ENCODE measurements at regions not wholly inside any gene's neighbourhood (a gene's known extent, or its start where the extent isn't known, plus 50 kb on each side); places are given as distances from the start of the nearest gene placed in this dataset.

DNA sequence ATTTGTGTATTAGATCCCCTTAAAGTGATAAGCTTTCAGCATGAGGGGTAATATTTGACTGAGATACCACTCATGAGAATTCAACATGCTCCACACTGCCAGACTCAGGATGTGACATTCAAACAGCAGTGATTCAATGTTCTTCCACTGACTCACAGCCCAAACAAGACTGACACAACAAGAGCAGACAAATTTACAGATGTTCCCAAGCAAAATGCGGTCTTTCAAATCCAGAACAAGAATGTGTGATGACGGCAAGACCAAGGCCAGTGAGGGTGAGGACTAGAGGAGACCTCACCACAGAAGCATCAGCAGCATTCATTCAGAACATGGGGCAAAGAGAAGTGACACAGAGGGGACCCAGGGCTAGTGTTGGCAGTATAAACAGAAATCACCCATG lies 99.3 kb upstream of the GRIA3 start:
- DNase-seq (no peak), ATAC-seq (peak in 1 of 4 donors; percentile 17)
- TF ChIP-seq POLR2A (IDR thresholded peaks at IDR 0.05) = no peak
- no peak for TF ChIP-seq CTCF (IDR thresholded peaks at IDR 0.05)
- no peaks in the 10 kb centered on the region for H3K9me3 ChIP-seq
- no peaks in the 10 kb centered on the region for H3K36me3 ChIP-seq
- peaks cover 0 to 26% (median 5%) of the 10 kb centered on the region in 4 donors for H3K4me1 ChIP-seq
- WGBS (ENCODE audit: insufficient coverage, low coverage, low lambda C conversion rate, missing lambda C conversion rate) = 73% methylated on average over 2 of the region's 2 CpGs
- no peak overlapping the region for H3K27ac ChIP-seq
- H3K27me3 ChIP-seq = no peaks in the 10 kb centered on the region
- intact Hi-C loops (cut with DNase I) = no loop called here
- H3K4me3 ChIP-seq = no peak overlapping the region

DNA sequence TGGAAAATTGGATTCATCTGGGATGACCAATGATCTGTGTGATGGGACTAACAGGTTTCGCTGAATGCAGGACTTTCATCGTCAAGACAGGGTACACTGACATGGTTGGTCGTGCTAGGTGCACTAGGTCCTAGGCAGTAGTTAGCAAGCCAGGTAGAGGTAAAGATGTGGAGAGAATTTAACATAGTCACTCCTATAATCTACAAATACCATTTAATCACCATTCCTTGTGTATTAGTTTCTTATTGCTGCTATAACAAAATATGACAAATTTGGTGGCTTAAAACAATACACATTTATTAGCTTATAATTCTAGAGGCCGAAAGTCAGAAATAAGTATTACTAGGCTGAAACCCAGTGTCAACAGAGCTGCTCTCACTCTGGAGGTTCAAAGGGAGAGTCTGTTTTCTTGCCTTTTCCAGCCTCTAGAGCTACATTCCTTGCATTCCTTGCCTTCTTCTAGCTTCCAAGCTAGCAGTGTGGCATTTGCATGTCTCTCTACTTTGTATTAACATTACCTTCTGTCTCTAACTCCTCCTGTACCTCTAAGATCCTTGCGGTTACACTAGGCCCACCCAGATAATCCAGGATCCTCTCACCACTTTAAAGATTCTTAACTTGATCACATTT lies 98.7 kb upstream of the GRIA3 start:
- Histone ChIP-seq H3K9me3 (no peaks in the 10 kb centered on the region), H3K4me1 (peaks cover 0 to 23% (median 5%) of the 10 kb centered on the region in 4 donors), H3K4me3 (no peak overlapping the region), H3K27me3 (no peaks in the 10 kb centered on the region), H3K27ac (no peak overlapping the region), H3K36me3 (no peaks in the 10 kb centered on the region)
- TF ChIP-seq POLR2A (IDR thresholded peaks at IDR 0.05) (no peak), CTCF (IDR thresholded peaks at IDR 0.05) (no peak)
- intact Hi-C loops (cut with DNase I) = no loop called here
- ATAC-seq (no peak), DNase-seq (no peak)
- 67% methylated on average over 5 of the region's 5 CpGs for whole genome bisulfite sequencing (ENCODE audit: insufficient coverage, low coverage, low lambda C conversion rate, missing lambda C conversion rate)

GRCh38 chrX:123086768-123087167 lies 97.3 kb upstream of the GRIA3 start:
- no peak for DNase-seq
- H3K27me3 ChIP-seq = no peaks in the 10 kb centered on the region
- H3K9me3 ChIP-seq = no peaks in the 10 kb centered on the region
- intact Hi-C loops (cut with DNase I) = no loop called here
- H3K27ac ChIP-seq = peak overlapping the region in 1 of 3 donors; percentile 32
- no peak overlapping the region for H3K4me3 ChIP-seq
- peaks cover 0 to 23% (median 5%) of the 10 kb centered on the region in 4 donors for H3K4me1 ChIP-seq
- WGBS (ENCODE audit: insufficient coverage, low coverage, low lambda C conversion rate, missing lambda C conversion rate) = 36% methylated on average over 2 of the region's 2 CpGs
- no peaks in the 10 kb centered on the region for H3K36me3 ChIP-seq
- no peak for TF ChIP-seq CTCF (IDR thresholded peaks at IDR 0.05)
- TF ChIP-seq POLR2A (IDR thresholded peaks at IDR 0.05) = no peak
- ATAC-seq = peak in 3 of 4 donors; percentile 8 to 22 (median 15)

DNA sequence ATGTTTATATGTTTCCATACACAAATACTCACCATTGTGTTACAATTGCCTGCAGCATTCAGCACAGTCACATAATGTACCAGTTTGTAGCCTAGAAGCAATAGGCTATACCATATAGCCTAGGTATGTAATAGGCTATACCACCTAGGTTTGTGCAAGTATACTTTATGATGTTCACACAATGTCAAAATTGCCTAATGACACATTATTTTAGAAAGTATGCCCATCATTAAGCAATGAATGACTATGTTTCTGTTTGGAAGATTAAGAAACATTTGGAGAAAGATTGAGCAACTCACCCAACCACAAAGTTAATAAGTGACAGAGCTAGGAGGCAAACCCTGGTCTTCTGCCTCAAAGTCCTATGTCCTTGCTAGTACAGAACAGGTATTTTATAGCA lies 96.8 kb upstream of the GRIA3 start:
- DNase-seq = no peak
- no peaks in the 10 kb centered on the region for H3K9me3 ChIP-seq
- ATAC-seq = peak; percentile 89 to 95 (median 91)
- H3K27me3 ChIP-seq = no peaks in the 10 kb centered on the region
- no peak overlapping the region for H3K4me3 ChIP-seq
- H3K27ac ChIP-seq = peak overlapping the region in 1 of 3 donors; percentile 32
- TF ChIP-seq POLR2A (IDR thresholded peaks at IDR 0.05) (no peak), CTCF (IDR thresholded peaks at IDR 0.05) (no peak)
- peaks cover 0 to 23% (median 5%) of the 10 kb centered on the region in 4 donors for H3K4me1 ChIP-seq
- no peaks in the 10 kb centered on the region for H3K36me3 ChIP-seq
- intact Hi-C loops (cut with DNase I) = no loop called here
